SU-DHL-6 (cell line): ENCODE measurements at regions not wholly inside any gene's neighbourhood (a gene's known extent, or its start where the extent isn't known, plus 50 kb on each side); places are given as distances from the start of the nearest gene placed in this dataset.

ENCODE experiments used
- H2AFZ ChIP-seq: fragments of 200-600 bp; sonication (generic); 2 replicates; pipeline ENCODE4 v1.6.1; 2014; ENCODE audit warnings: low read depth, mild to moderate bottlenecking, moderate library complexity, mixed read lengths, antibody characterized with exemption, low read length; ENCODE audit not compliant: severe bottlenecking
- H3F3A ChIP-seq: fragments of 200-600 bp; shearing (Covaris generic); 2 replicates; pipeline ENCODE4 v1.6.0; 2016; ENCODE audit warnings: antibody characterized with exemption, mild to moderate bottlenecking; ENCODE audit not compliant: insufficient read depth
- H3K27ac ChIP-seq: fragments of 200-600 bp; sonication (generic); 2 replicates; pipeline ENCODE4 v1.5.1; 2016; ENCODE audit warnings: low read depth, mild to moderate bottlenecking, low read length, moderate library complexity, mixed read lengths
- H3K27me3 ChIP-seq: fragments of 200-600 bp; sonication (generic), shearing (Covaris generic); 2 replicates; pipeline ENCODE4 v1.6.0; 2014; ENCODE audit warnings: mild to moderate bottlenecking, low read length
- H3K36me3 ChIP-seq: fragments of 200-600 bp; sonication (generic); 2 replicates; pipeline ENCODE4 v1.6.1; 2014; ENCODE audit warnings: mild to moderate bottlenecking, low read length, mixed read lengths
- H3K4me2 ChIP-seq: fragments of 300-600, 200-600 bp; shearing (Covaris generic), sonication (generic); 2 replicates; pipeline ENCODE4 v1.6.0; 2014; ENCODE audit warnings: low read length, low read depth, mild to moderate bottlenecking; ENCODE audit not compliant: poor library complexity, severe bottlenecking
- H3K4me3 ChIP-seq: fragments of 200-600 bp; sonication (generic); 2 replicates; pipeline ENCODE4 v1.5.1; 2014; ENCODE audit warnings: antibody characterized with exemption, low read length, mild to moderate bottlenecking, mixed read lengths; ENCODE audit not compliant: insufficient read depth, poor library complexity, severe bottlenecking
- H3K79me2 ChIP-seq: fragments of 200-600 bp; sonication (generic); 2 replicates; pipeline ENCODE4 v1.6.1; 2014; ENCODE audit warnings: mild to moderate bottlenecking, low read length, moderate library complexity; ENCODE audit not compliant: insufficient read depth
- H3K9ac ChIP-seq: fragments of 200-600 bp; sonication (generic); 2 replicates; pipeline ENCODE4 v1.7.0; 2014; ENCODE audit warnings: mild to moderate bottlenecking, low read length
- H3K9me2 ChIP-seq: fragments of 200-600 bp; sonication (generic); replicated peaks from 2 replicates; pipeline ENCODE4 v1.6.1; 2014; ENCODE audit warnings: low read length; ENCODE audit not compliant: insufficient read depth
- H3K9me3 ChIP-seq: fragments of 200-600 bp; sonication (generic); 2 replicates; pipeline ENCODE4 v1.6.1; 2014; ENCODE audit warnings: low read length, mixed read lengths; ENCODE audit not compliant: insufficient read depth
- H4K20me1 ChIP-seq: fragments of 200-600 bp; sonication (generic); 2 replicates; pipeline ENCODE4 v1.6.1; 2014; ENCODE audit warnings: low read depth, mild to moderate bottlenecking, antibody characterized with exemption, low read length, moderate library complexity, mixed read lengths
- CTCF ChIP-seq: fragments of 200-600 bp; sonication (generic); IDR thresholded peaks from one replicate; pipeline ENCODE4 v1.5.1; 2017; ENCODE audit warnings: antibody characterized with exemption, mild to moderate bottlenecking, low read length, moderate library complexity; ENCODE audit not compliant: insufficient read depth, poor library complexity, severe bottlenecking
- EZH2phosphoT487 ChIP-seq: fragments of 200-600 bp; sonication (generic), shearing (Covaris generic); conservative IDR thresholded peaks from 2 replicates; pipeline ENCODE4 v1.6.1; 2018; ENCODE audit warnings: mild to moderate bottlenecking, antibody characterized with exemption, low read length, moderate library complexity, mixed read lengths

- no peak overlapping the region for H3K9ac ChIP-seq
- H3K4me3 ChIP-seq = no peak overlapping the region
- H3K9me2 ChIP-seq = no peaks in the 10 kb centered on the region
- H3K36me3 ChIP-seq = no peaks in the 10 kb centered on the region
- no peaks in the 10 kb centered on the region for H3K79me2 ChIP-seq
- no peaks in the 10 kb centered on the region for H4K20me1 ChIP-seq
- no peak overlapping the region for H3K27ac ChIP-seq
- H3F3A ChIP-seq = no peaks in the 10 kb centered on the region
- H2AFZ ChIP-seq = no peak overlapping the region
- TF ChIP-seq EZH2phosphoT487 (no peak), CTCF (no peak)
- H3K4me2 ChIP-seq = no peak overlapping the region
- H3K9me3 ChIP-seq = no peaks in the 10 kb centered on the region
- no peaks in the 10 kb centered on the region for H3K27me3 ChIP-seq
These were observed 370.0 kb downstream of the FBXW7 start for GRCh38 chr4:152165846-152166245.

DNA sequence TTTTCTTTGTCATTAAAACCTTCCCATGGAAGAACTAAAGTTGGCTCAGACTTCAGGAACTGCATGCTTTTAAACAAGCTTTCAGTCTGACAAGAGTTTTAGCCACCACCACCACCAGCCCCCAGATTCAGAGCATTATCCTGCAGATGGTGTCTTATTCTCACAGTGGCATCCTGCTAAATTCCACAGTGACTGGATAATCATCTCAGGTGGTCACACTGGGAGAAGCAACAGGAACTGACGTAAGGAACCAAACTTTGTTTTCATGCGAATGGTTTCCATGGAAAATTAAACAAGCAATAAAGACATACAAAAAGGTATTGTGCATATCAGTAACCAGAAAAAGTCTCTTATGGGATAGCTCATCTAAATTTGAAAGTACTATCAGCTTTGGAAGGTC lies 370.7 kb downstream of the FBXW7 start:
- Histone ChIP-seq H3K27me3 (no peaks in the 10 kb centered on the region), H3K79me2 (no peaks in the 10 kb centered on the region), H3K4me3 (no peak overlapping the region), H3F3A (no peaks in the 10 kb centered on the region), H3K4me2 (no peak overlapping the region), H2AFZ (no peak overlapping the region), H4K20me1 (no peaks in the 10 kb centered on the region), H3K9ac (no peak overlapping the region), H3K27ac (no peak overlapping the region), H3K36me3 (no peaks in the 10 kb centered on the region), H3K9me3 (no peaks in the 10 kb centered on the region), H3K9me2 (no peaks in the 10 kb centered on the region)
- no peak for TF ChIP-seq EZH2phosphoT487
- TF ChIP-seq CTCF = no peak

GRCh38 chr4:152164561-152164960 lies 371.3 kb downstream of the FBXW7 start:
- Histone ChIP-seq H3K9me2 (no peaks in the 10 kb centered on the region), H3K36me3 (no peaks in the 10 kb centered on the region), H3K9ac (no peak overlapping the region), H3K4me2 (no peak overlapping the region), H4K20me1 (no peaks in the 10 kb centered on the region), H3K79me2 (no peaks in the 10 kb centered on the region), H3K27me3 (no peaks in the 10 kb centered on the region), H2AFZ (no peak overlapping the region), H3K27ac (no peak overlapping the region), H3K4me3 (no peak overlapping the region), H3F3A (no peaks in the 10 kb centered on the region), H3K9me3 (no peaks in the 10 kb centered on the region)
- TF ChIP-seq CTCF (no peak), EZH2phosphoT487 (no peak)

- no peaks in the 10 kb centered on the region for H3K27me3 ChIP-seq
- H3F3A ChIP-seq = no peaks in the 10 kb centered on the region
- H2AFZ ChIP-seq = no peak overlapping the region
- no peak overlapping the region for H3K27ac ChIP-seq
- H3K9me2 ChIP-seq = no peaks in the 10 kb centered on the region
- H3K36me3 ChIP-seq = no peaks in the 10 kb centered on the region
- no peak overlapping the region for H3K4me3 ChIP-seq
- TF ChIP-seq CTCF (no peak), EZH2phosphoT487 (no peak)
- H3K79me2 ChIP-seq = no peaks in the 10 kb centered on the region
- H3K9me3 ChIP-seq = no peaks in the 10 kb centered on the region
- no peaks in the 10 kb centered on the region for H4K20me1 ChIP-seq
- H3K4me2 ChIP-seq = no peak overlapping the region
- no peak overlapping the region for H3K9ac ChIP-seq
These were observed 373.6 kb downstream of the FBXW7 start for GRCh38 chr4:152162331-152162697.
